Activated T-helper 2 cell treated with anti-CD3 and anti-CD28 coated beads, Interferon-gamma antibody, Interleukin-2, Interleukin-4, amounts not matched to agents 10 μg/mL and 5 μg/mL and 100 μg/mL, durations not matched to agents 14 hours and 24 hours and 36 hours (primary cell): ENCODE measurements at regions not wholly inside any gene's neighbourhood (a gene's known extent, or its start where the extent isn't known, plus 50 kb on each side); places are given as distances from the start of the nearest gene placed in this dataset.
"Not testable (repeated sequence)": the region's sequence is repeated elsewhere in the genome, so short reads cannot be mapped to it uniquely, and the experiment has no call there.

Source experiments
- DNase-seq: peaks from one replicate; pipeline ENCODE4 v3.0.0; 2021; ENCODE audit warnings: low spot score
- H3K27ac Mint-ChIP-seq: one replicate; pipeline ENCODE4 v1.8.0; 2021; ENCODE audit warnings: mixed read lengths
- H3K27me3 Mint-ChIP-seq: one replicate; pipeline ENCODE4 v1.8.0; 2021; ENCODE audit warnings: low read depth, mixed read lengths
- H3K36me3 Mint-ChIP-seq: one replicate; pipeline ENCODE4 v1.8.0; 2021; ENCODE audit warnings: low read depth, mixed read lengths
- H3K4me1 Mint-ChIP-seq: one replicate; pipeline ENCODE4 v1.8.0; 2021; ENCODE audit warnings: low read depth, mixed read lengths
- H3K4me3 Mint-ChIP-seq: one replicate; pipeline ENCODE4 v1.8.0; 2021; ENCODE audit warnings: low read depth, mild to moderate bottlenecking, moderate library complexity, mixed read lengths
- H3K9me3 Mint-ChIP-seq: one replicate; pipeline ENCODE4 v1.8.0; 2021; ENCODE audit warnings: mixed read lengths
- intact Hi-C: fragments of 100-400 bp; cut with micrococcal nuclease; formaldehyde crosslinking; loops from one replicate; pipeline ENCODE4 v1.15.1; 2023

DNA sequence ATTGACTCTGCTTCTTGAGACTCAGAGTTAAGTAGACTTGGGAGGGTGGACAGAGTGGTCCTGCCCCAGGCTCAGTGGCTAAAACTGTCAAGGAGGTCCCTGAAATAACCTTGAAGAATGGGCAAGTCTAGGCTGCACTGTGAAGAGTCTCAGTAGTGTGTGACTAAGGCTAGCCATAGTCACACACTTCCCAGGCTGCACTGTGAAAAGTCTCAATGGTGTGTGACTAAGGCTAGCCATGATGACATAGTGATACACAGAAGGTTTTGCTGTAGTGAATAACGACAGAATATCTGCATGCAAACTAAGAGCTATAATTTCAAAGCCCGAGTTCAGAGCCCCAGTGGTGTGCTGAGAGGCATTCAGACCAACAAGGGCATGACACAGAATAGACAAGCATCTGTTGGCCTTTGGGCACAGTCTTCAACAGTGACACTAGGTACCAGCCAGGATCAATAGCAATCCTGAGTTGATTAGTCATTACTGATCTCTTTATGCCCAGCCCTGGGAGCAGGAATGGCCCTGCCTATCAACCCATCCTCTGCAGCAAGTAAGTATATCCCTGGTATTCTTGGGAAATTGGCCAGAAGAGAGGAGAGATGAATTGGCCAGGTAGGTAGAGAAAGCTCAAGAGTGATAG is 72.4 kb upstream of the BBX start:
- intact Hi-C loops = no loop called here
- Mint-ChIP-seq H3K36me3 (no peaks in the 10 kb centered on the region), H3K27ac (no peak overlapping the region), H3K4me3 (no peak overlapping the region), H3K4me1 (peaks cover under 1% of the 10 kb centered on the region), H3K9me3 (no peaks in the 10 kb centered on the region), H3K27me3 (peaks cover 2% of the 10 kb centered on the region)
- no peak for DNase-seq

GRCh38 chr3:107452436-107452835 is 70.3 kb upstream of the BBX start:
- Mint-ChIP-seq H3K4me1 (peaks cover 2% of the 10 kb centered on the region), H3K36me3 (no peaks in the 10 kb centered on the region), H3K27me3 (peaks cover 3% of the 10 kb centered on the region), H3K4me3 (no peak overlapping the region), H3K9me3 (no peaks in the 10 kb centered on the region), H3K27ac (no peak overlapping the region)
- intact Hi-C loops = no loop called here
- DNase-seq = no peak

DNA sequence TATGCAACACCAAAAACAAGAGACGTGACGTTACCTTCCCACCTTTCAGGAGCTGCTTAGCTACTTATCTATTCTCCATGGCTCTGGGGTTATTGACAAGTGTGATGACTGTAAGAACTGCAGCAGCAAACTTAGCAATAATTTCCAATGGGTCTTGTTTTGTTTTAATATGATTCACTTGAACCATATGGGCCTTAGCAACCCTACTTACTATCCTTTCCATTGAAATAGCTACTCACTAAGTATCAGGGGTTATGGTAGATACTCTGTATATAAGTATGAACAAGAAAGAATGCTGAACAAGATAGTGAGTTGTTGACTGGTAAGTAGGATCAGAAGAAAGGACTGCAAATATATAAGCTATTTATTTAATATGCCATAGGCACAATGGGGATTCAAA is 69.3 kb upstream of the BBX start:
- Mint-ChIP-seq H3K9me3 (no peaks in the 10 kb centered on the region), H3K4me3 (no peak overlapping the region), H3K27ac (no peak overlapping the region), H3K4me1 (peaks cover 2% of the 10 kb centered on the region), H3K36me3 (no peaks in the 10 kb centered on the region), H3K27me3 (peaks cover 3% of the 10 kb centered on the region)
- no peak for DNase-seq
- intact Hi-C loops = no loop called here

DNA sequence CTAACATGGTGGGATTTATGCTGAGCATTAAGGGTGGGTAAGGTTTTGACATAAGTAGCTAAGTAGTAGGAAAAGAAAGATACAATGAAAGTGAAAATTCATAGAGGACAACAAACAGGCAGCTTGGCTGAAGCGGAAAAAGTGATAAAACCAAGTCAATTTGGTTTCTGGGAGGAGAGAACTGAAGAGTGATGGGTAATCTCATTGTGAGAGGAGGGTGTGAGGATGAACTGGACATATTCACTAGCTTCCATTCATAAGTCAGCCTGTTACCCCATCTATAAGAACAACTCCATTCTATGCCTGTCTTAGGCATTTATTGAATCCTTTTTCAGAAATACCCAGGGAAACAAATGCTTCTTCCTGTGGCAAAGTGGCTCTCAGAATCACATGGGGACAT is 67.1 kb upstream of the BBX start:
- Mint-ChIP-seq H3K4me1 (peaks cover 2% of the 10 kb centered on the region), H3K27me3 (peaks cover 3% of the 10 kb centered on the region), H3K4me3 (no peak overlapping the region), H3K27ac (no peak overlapping the region), H3K9me3 (no peaks in the 10 kb centered on the region), H3K36me3 (no peaks in the 10 kb centered on the region)
- intact Hi-C loops = no loop called here
- no peak for DNase-seq

- peaks cover 2% of the 10 kb centered on the region for H3K4me1 Mint-ChIP-seq
- no peak overlapping the region for H3K4me3 Mint-ChIP-seq
- H3K36me3 Mint-ChIP-seq = no peaks in the 10 kb centered on the region
- no peaks in the 10 kb centered on the region for H3K9me3 Mint-ChIP-seq
- H3K27me3 Mint-ChIP-seq = peaks cover 3% of the 10 kb centered on the region
- no peak overlapping the region for H3K27ac Mint-ChIP-seq
- intact Hi-C loops = no loop called here
- DNase-seq = no peak
These were observed 66.3 kb upstream of the BBX start for GRCh38 chr3:107456501-107456900.

DNA sequence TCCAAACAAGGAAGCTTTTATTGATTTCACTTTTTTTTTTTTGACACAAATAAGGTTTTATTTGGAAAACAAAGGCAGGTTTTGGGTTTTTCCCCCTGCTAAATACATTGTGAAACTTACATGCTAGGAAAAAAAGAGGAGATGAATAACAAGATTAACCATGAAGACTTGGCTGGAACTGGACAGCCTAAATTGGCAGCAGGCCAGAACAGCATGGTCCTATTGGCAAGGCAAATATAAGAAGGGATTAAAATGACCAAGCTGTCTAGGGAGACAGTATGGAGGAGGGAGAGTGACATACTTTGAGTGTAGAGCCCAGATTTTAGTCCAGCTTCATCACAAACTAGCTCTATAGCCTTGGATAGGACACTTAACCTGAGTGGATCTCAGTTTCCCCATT is 63.9 kb upstream of the BBX start:
- no peak overlapping the region for H3K4me3 Mint-ChIP-seq
- intact Hi-C loops = no loop called here
- no peak overlapping the region for H3K27ac Mint-ChIP-seq
- H3K4me1 Mint-ChIP-seq = peaks cover 2% of the 10 kb centered on the region
- no peaks in the 10 kb centered on the region for H3K36me3 Mint-ChIP-seq
- no peaks in the 10 kb centered on the region for H3K9me3 Mint-ChIP-seq
- H3K27me3 Mint-ChIP-seq = peaks cover 3% of the 10 kb centered on the region
- DNase-seq = no peak

- no peaks in the 10 kb centered on the region for H3K27me3 Mint-ChIP-seq
- H3K27ac Mint-ChIP-seq = no peak overlapping the region
- H3K4me3 Mint-ChIP-seq = no peak overlapping the region
- DNase-seq = no peak
- no peaks in the 10 kb centered on the region for H3K36me3 Mint-ChIP-seq
- intact Hi-C loops = no loop called here
- H3K9me3 Mint-ChIP-seq = no peaks in the 10 kb centered on the region
- no peaks in the 10 kb centered on the region for H3K4me1 Mint-ChIP-seq
These were observed 61.0 kb upstream of the BBX start for GRCh38 chr3:107461721-107462120.

GRCh38 chr3:107464037-107464436 is 58.7 kb upstream of the BBX start:
- intact Hi-C loops = no loop called here
- H3K27ac Mint-ChIP-seq = no peak overlapping the region
- H3K9me3 Mint-ChIP-seq = no peaks in the 10 kb centered on the region
- DNase-seq = no peak
- no peaks in the 10 kb centered on the region for H3K36me3 Mint-ChIP-seq
- H3K4me3 Mint-ChIP-seq = no peak overlapping the region
- no peaks in the 10 kb centered on the region for H3K4me1 Mint-ChIP-seq
- no peaks in the 10 kb centered on the region for H3K27me3 Mint-ChIP-seq

- no peaks in the 10 kb centered on the region for H3K9me3 Mint-ChIP-seq
- no peak for DNase-seq
- no peak overlapping the region for H3K27ac Mint-ChIP-seq
- intact Hi-C loops = no loop called here
- H3K4me3 Mint-ChIP-seq = no peak overlapping the region
- no peaks in the 10 kb centered on the region for H3K36me3 Mint-ChIP-seq
- no peaks in the 10 kb centered on the region for H3K4me1 Mint-ChIP-seq
- no peaks in the 10 kb centered on the region for H3K27me3 Mint-ChIP-seq
These were observed 57.6 kb upstream of the BBX start for GRCh38 chr3:107465064-107465631.

GRCh38 chr3:107468782-107469181 is 54.0 kb upstream of the BBX start:
- Mint-ChIP-seq H3K27ac (no peak overlapping the region), H3K4me3 (no peak overlapping the region), H3K4me1 (no peaks in the 10 kb centered on the region), H3K9me3 (peaks cover 12% of the 10 kb centered on the region), H3K27me3 (peaks cover 17% of the 10 kb centered on the region), H3K36me3 (no peaks in the 10 kb centered on the region)
- DNase-seq = no peak
- intact Hi-C loops = no loop called here

- intact Hi-C loops, H3K4me1 Mint-ChIP-seq, H3K27ac Mint-ChIP-seq, H3K4me3 Mint-ChIP-seq, H3K36me3 Mint-ChIP-seq, DNase-seq: not testable (repeated sequence)
- Mint-ChIP-seq H3K9me3 (peaks cover 12% of the 10 kb centered on the region), H3K27me3 (peaks cover 17% of the 10 kb centered on the region)
These were observed 52.3 kb upstream of the BBX start for GRCh38 chr3:107470496-107470895.
